K562 (cell line): ENCODE measurements at regions not wholly inside any gene's neighbourhood (a gene's known extent, or its start where the extent isn't known, plus 50 kb on each side); places are given as distances from the start of the nearest gene placed in this dataset.

ENCODE experiments used
- ATAC-seq: fragments of 200-7000 bp; cut with Tn5 transposase; 3 replicates; pipeline ENCODE4 v1.9.1; 2020; ENCODE audit warnings: moderate library complexity
- BruUV-seq: library from RNA; stranded (reverse); fragments of 400-500 nt; replicated peaks from 2 replicates; lab custom pipeline; 2021; lab: Mats Ljungman, UMichigan
- CTCF ChIA-PET: fragments of 300-600 bp; formaldehyde crosslinking; extraction: SDS; loops from one replicate; lab custom pipeline; 2021; ENCODE audit warnings: low intra/inter-chr PET ratio; lab: Yijun Ruan, JAX
- POLR2A ChIA-PET: fragments of 300-600, 350-650 bp; sonication (Branson Sonifier 250); formaldehyde crosslinking; extraction: SDS; loops from one replicate; lab custom pipeline; 2021; ENCODE audit warnings: antibody characterized with exemption, inconsistent platforms; lab: Yijun Ruan, JAX
- DNase-seq, 4 experiments: peaks; one replicate each; pipeline versions ENCODE4 v3.0.0 to v3.0.0-alpha.2; 2011 to 2018; ENCODE audit warnings: low spot score in 3 of 4, mixed read lengths in 3 of 4; ENCODE audit errors: extremely low read depth in 1 of 4
- FAIRE-seq: peaks from 2 replicates; lab custom pipeline; 2011; peaks lifted over from hg19 to GRCh38; lab: Jason Lieb, UNC
- H2AFZ ChIP-seq: 2 replicates; pipeline ENCODE4 v1.6.0; 2011; ENCODE audit warnings: low read depth, low read length, control low read depth, inconsistent platforms
- H3K27ac ChIP-seq: fragments of 200-600 bp; 3 replicates; pipeline ENCODE4 v1.8.0; 2011; ENCODE audit warnings: low read depth, mild to moderate bottlenecking, control low read depth, inconsistent platforms, low read length, moderate library complexity, mixed read lengths; ENCODE audit errors: extremely low read depth
- H3K27me3 ChIP-seq, 2 experiments: fragments of 300-600 bp in 1 of 2; 2 replicates in 1 of 2; 3 replicates in 1 of 2; pipeline versions ENCODE4 v1.6.0 to v1.8.0; 2011; ENCODE audit warnings: inconsistent platforms in 2 of 2, low read length in 2 of 2, mild to moderate bottlenecking in 1 of 2, mixed read lengths in 1 of 2, moderate library complexity in 1 of 2; ENCODE audit not compliant: control insufficient read depth in 2 of 2, insufficient read depth in 2 of 2
- H3K36me3 ChIP-seq: fragments of 300-600 bp; 3 replicates; pipeline ENCODE4 v1.8.0; 2011; ENCODE audit warnings: mild to moderate bottlenecking, low read length, inconsistent platforms; ENCODE audit not compliant: control insufficient read depth, insufficient read depth
- H3K4me1 ChIP-seq, 2 experiments: fragments of 200-600 bp in 1 of 2; replicated peaks in 1 of 2; 2 replicates in 1 of 2; 3 replicates in 1 of 2; pipeline versions ENCODE4 v1.5.1 to v1.8.0; 2011; ENCODE audit warnings: inconsistent platforms in 2 of 2, low read length in 2 of 2, mild to moderate bottlenecking in 1 of 2, mixed read lengths in 1 of 2, moderate library complexity in 1 of 2; ENCODE audit not compliant: control insufficient read depth in 2 of 2, insufficient read depth in 2 of 2
- H3K4me2 ChIP-seq: 2 replicates; pipeline ENCODE4 v1.6.1; 2011; ENCODE audit warnings: low read length, control low read depth, inconsistent platforms, mixed read lengths; ENCODE audit not compliant: insufficient read depth
- H3K4me3 ChIP-seq: fragments of 200-600 bp; sonication (generic), shearing (Covaris generic); 2 replicates; pipeline ENCODE4 v1.5.1; 2016; ENCODE audit warnings: control low read depth, inconsistent platforms
- H3K79me2 ChIP-seq: fragments of 200-600 bp; 3 replicates; pipeline ENCODE4 v1.8.0; 2011; ENCODE audit warnings: low read length, inconsistent platforms; ENCODE audit not compliant: control insufficient read depth, insufficient read depth
- H3K9ac ChIP-seq, 2 experiments: 2 replicates each; pipeline versions ENCODE4 v1.6.0 to v1.6.1; 2011; ENCODE audit warnings: low read depth in 2 of 2, low read length in 2 of 2, control low read depth in 1 of 2, inconsistent platforms in 1 of 2, mild to moderate bottlenecking in 1 of 2, mixed read lengths in 1 of 2; ENCODE audit not compliant: insufficient read depth in 1 of 2
- H3K9me1 ChIP-seq: one replicate; pipeline ENCODE4 v1.6.0; 2011; ENCODE audit warnings: inconsistent platforms, mild to moderate bottlenecking, low read length, moderate library complexity; ENCODE audit not compliant: control insufficient read depth, insufficient read depth
- H3K9me3 ChIP-seq: replicated peaks from 2 replicates; pipeline ENCODE4 v1.5.1; 2011; ENCODE audit warnings: low read depth, low read length, inconsistent platforms; ENCODE audit not compliant: control insufficient read depth, insufficient read depth
- H4K20me1 ChIP-seq: replicated peaks from 2 replicates; pipeline ENCODE4 v1.6.1; 2011; ENCODE audit warnings: low read length, inconsistent platforms, mixed read lengths; ENCODE audit not compliant: control insufficient read depth, insufficient read depth
- ARID2 ChIP-seq: fragments of 450-650 bp; IDR thresholded peaks from 2 replicates; pipeline ENCODE4 v1.6.1; 2017; ENCODE audit warnings: antibody characterized with exemption, mild to moderate bottlenecking
- BRCA1 ChIP-seq, 2 experiments: fragments of 450-650 bp in 1 of 2; sonication (generic) in 1 of 2; formaldehyde crosslinking in 1 of 2; IDR thresholded peaks; 2 replicates each; pipeline versions ENCODE4 v1.5.0 to v1.6.1; 2017 to 2020; ENCODE audit warnings: mild to moderate bottlenecking in 1 of 2, missing genetic modification reagents in 1 of 2
- DMBX1 ChIP-seq: fragments of 250-450 bp; sonication (Bioruptor Pico); IDR thresholded peaks from 2 replicates; pipeline ENCODE4 v1.8.0; 2022; ENCODE audit warnings: inconsistent platforms, mild to moderate bottlenecking, moderate library complexity, borderline replicate concordance
- E2F3 ChIP-seq: fragments of 250-450 bp; sonication (Bioruptor Pico); IDR thresholded peaks from 2 replicates; pipeline ENCODE4 v1.4.0; 2020; ENCODE audit warnings: mild to moderate bottlenecking
- HNRNPK ChIP-seq: fragments of 200-400 bp; formaldehyde crosslinking; IDR thresholded peaks from one replicate; pipeline ENCODE4 v1.6.1; 2018; ENCODE audit warnings: mild to moderate bottlenecking, low read depth, low read length; ENCODE audit not compliant: poor library complexity, severe bottlenecking
- KLF10 ChIP-seq: fragments of 250-450 bp; sonication (Bioruptor Pico); IDR thresholded peaks from 2 replicates; pipeline ENCODE4 v1.6.1; 2021; ENCODE audit warnings: matching md5 sums
- MAZ ChIP-seq, 2 experiments: fragments of 450-650 bp in 1 of 2; sonication (generic) in 1 of 2; formaldehyde crosslinking; IDR thresholded peaks in 1 of 2; conservative IDR thresholded peaks in 1 of 2; 2 replicates each; pipeline versions ENCODE4 v1.4.0 to v1.5.0; 2020; ENCODE audit warnings: mild to moderate bottlenecking in 1 of 2, missing genetic modification reagents in 1 of 2
- MCM2 ChIP-seq: fragments of 450-650 bp; IDR thresholded peaks from 2 replicates; pipeline ENCODE4 v1.6.1; 2017; ENCODE audit warnings: low read depth, mild to moderate bottlenecking
- MTA1 ChIP-seq: fragments of 450-650 bp; IDR thresholded peaks from 2 replicates; pipeline ENCODE4 v1.6.1; 2017; ENCODE audit warnings: borderline replicate concordance
- NR2F6 ChIP-seq: fragments of 450-650 bp; formaldehyde crosslinking; IDR thresholded peaks from 2 replicates; pipeline ENCODE4 v1.4.0; 2020; ENCODE audit warnings: mild to moderate bottlenecking
- PPARD ChIP-seq: fragments of 250-450 bp; sonication (Bioruptor Pico); IDR thresholded peaks from 2 replicates; pipeline ENCODE4 v1.8.0; 2022; ENCODE audit warnings: inconsistent platforms, mild to moderate bottlenecking, moderate library complexity
- SP2 ChIP-seq: IDR thresholded peaks from 2 replicates; pipeline ENCODE4 v1.6.1; 2011; ENCODE audit warnings: mild to moderate bottlenecking, low read depth, low read length, moderate library complexity; ENCODE audit not compliant: poor library complexity, severe bottlenecking; ENCODE audit errors: extremely low read depth
- SRSF7 ChIP-seq: fragments of 200-400 bp; formaldehyde crosslinking; optimal IDR thresholded peaks from 2 replicates; pipeline ENCODE3; 2017; ENCODE audit warnings: mild to moderate bottlenecking, low read depth, low read length
- TGIF2 ChIP-seq: sonication (generic); formaldehyde crosslinking; IDR thresholded peaks from 2 replicates; pipeline ENCODE4 v1.8.1; 2022; ENCODE audit warnings: mild to moderate bottlenecking, missing genetic modification reagents, moderate library complexity
- ZC3H8 ChIP-seq: fragments of 450-650 bp; IDR thresholded peaks from 2 replicates; pipeline ENCODE4 v1.6.1; 2017
- ZKSCAN8 ChIP-seq: fragments of 200-800 bp; sonication (Bioruptor generic); IDR thresholded peaks from 2 replicates; pipeline ENCODE4 v1.6.1; 2016; ENCODE audit warnings: missing genetic modification characterization, missing compliant biosample characterization
- ZNF197 ChIP-seq: fragments of 200-800 bp; sonication (Bioruptor generic); IDR thresholded peaks from 2 replicates; pipeline ENCODE4 v1.6.1; 2016; ENCODE audit warnings: low read depth, missing genetic modification characterization, missing compliant biosample characterization
- ZNF586 ChIP-seq: fragments of 450-650 bp; formaldehyde crosslinking; conservative IDR thresholded peaks from 2 replicates; pipeline ENCODE4 v1.4.0; 2020; ENCODE audit warnings: mild to moderate bottlenecking, moderate library complexity
- ZNF75A ChIP-seq: fragments of 450-650 bp; formaldehyde crosslinking; IDR thresholded peaks from 2 replicates; pipeline ENCODE4 v1.4.0; 2020; ENCODE audit warnings: mild to moderate bottlenecking
- ZNF764 ChIP-seq: fragments of 250-450 bp; sonication (Bioruptor Pico); IDR thresholded peaks from 2 replicates; pipeline ENCODE4 v1.4.0; 2020; ENCODE audit warnings: low read depth, mild to moderate bottlenecking, moderate library complexity
- WGBS: fragments of 100-300 bp; shearing (Covaris generic); methylation state at CpG from one replicate; pipeline ENCODE4 v1.1.6; 2016; ENCODE audit warnings: low coverage, mixed read lengths; ENCODE audit not compliant: insufficient coverage; ENCODE audit errors: missing lambda C conversion rate; 5-methylcytosine and 5-hydroxymethylcytosine counted together
- in situ Hi-C: fragments of 300-500 bp; cut with MboI; formaldehyde crosslinking; loops from 4 replicates; pipeline ENCODE4 v1.15.0; 2018; ENCODE audit warnings: inconsistent platforms, mixed read lengths
- intact Hi-C: fragments of 100-400 bp; cut with micrococcal nuclease; formaldehyde crosslinking; loops from 2 replicates; pipeline ENCODE4 v1.14.2; 2022

GRCh38 chr6:126439040-126439439 lies 99.1 kb downstream of the CENPW start:
- Histone ChIP-seq H3K36me3 (no peaks in the 10 kb centered on the region), H3K9ac (no peak overlapping the region), H3K9me1 (no peaks in the 10 kb centered on the region), H3K27ac (no peak overlapping the region), H3K4me3 (no peak overlapping the region), H4K20me1 (no peaks in the 10 kb centered on the region), H2AFZ (no peak overlapping the region), H3K79me2 (no peaks in the 10 kb centered on the region), H3K4me1 (no peaks in the 10 kb centered on the region)
- ChIA-PET CTCF (no interaction called here), POLR2A (no interaction called here)
- DNase-seq = no peak
- in situ Hi-C loops = no loop called here
- intact Hi-C loops = no loop called here
- TF ChIP-seq KLF10 (CRISPR knock-in tag) = no peak
- TF ChIP-seq E2F3 = no peak
- no peak for TF ChIP-seq SP2
- no peak for TF ChIP-seq HNRNPK
- TF ChIP-seq, all 486 proteins: peak for 0
- BruUV-seq = no TSS peak
- ATAC-seq (no peak), FAIRE-seq (no peak)
- Histone ChIP-seq H3K27me3 (no peaks in the 10 kb centered on the region), H3K4me2 (no peak overlapping the region), H3K9me3 (no peaks in the 10 kb centered on the region)
- WGBS = 0% methylated on average over 1 of the region's 1 CpG

GRCh38 chr6:126440923-126441322 lies 101.0 kb downstream of the CENPW start:
- Histone ChIP-seq H3K4me1 (no peaks in the 10 kb centered on the region), H3K27me3 (no peaks in the 10 kb centered on the region), H3K9me3 (no peaks in the 10 kb centered on the region), H3K36me3 (no peaks in the 10 kb centered on the region), H3K4me2 (no peak overlapping the region), H3K9ac (no peak overlapping the region), H3K9me1 (no peaks in the 10 kb centered on the region)
- no TSS peak for BruUV-seq
- FAIRE-seq = no peak
- CTCF ChIA-PET = no interaction called here
- WGBS = 2% methylated on average over 2 of the region's 2 CpGs
- POLR2A ChIA-PET = no interaction called here
- no peak for TF ChIP-seq SRSF7
- no peak for TF ChIP-seq ZC3H8
- no peak for TF ChIP-seq TGIF2 (CRISPR knock-in tag)
- TF ChIP-seq MCM2 = no peak
- TF ChIP-seq ZNF197 (CRISPR knock-in tag) = no peak
- no peak for TF ChIP-seq ZNF764 (CRISPR knock-in tag)
- no peak for TF ChIP-seq DMBX1 (CRISPR knock-in tag)
- no peak for TF ChIP-seq MTA1
- TF ChIP-seq ZNF75A (CRISPR knock-in tag) = no peak
- no peak for TF ChIP-seq ARID2
- no peak for TF ChIP-seq ZKSCAN8 (CRISPR knock-in tag)
- no peak for TF ChIP-seq MAZ (CRISPR knock-in tag; conservative IDR thresholded peaks at IDR 0.05 in 1 of 2, IDR thresholded peaks at IDR 0.05 in 1 of 2)
- no peak for TF ChIP-seq BRCA1 (IDR thresholded peaks at IDR 0.05)
- TF ChIP-seq BRCA1 (CRISPR knock-in tag; IDR thresholded peaks at IDR 0.05) = no peak
- no peak for TF ChIP-seq ZNF586
- TF ChIP-seq PPARD = no peak
- TF ChIP-seq NR2F6 (CRISPR knock-in tag) = no peak
- TF ChIP-seq, all 486 proteins: peak for 0
- intact Hi-C loops = no loop called here
- Histone ChIP-seq H2AFZ (no peak overlapping the region), H4K20me1 (no peaks in the 10 kb centered on the region), H3K27ac (no peak overlapping the region), H3K4me3 (no peak overlapping the region), H3K79me2 (no peaks in the 10 kb centered on the region)
- DNase-seq = no peak
- no peak for ATAC-seq
- in situ Hi-C loops = no loop called here
